HFFc6 (cell line): ENCODE measurements at regions not wholly inside any gene's neighbourhood (a gene's known extent, or its start where the extent isn't known, plus 50 kb on each side); places are given as distances from the start of the nearest gene placed in this dataset.

ENCODE experiments used
- DNase-seq: peaks from one replicate; pipeline ENCODE4 v3.0.0-alpha.2; 2018
- H3K27ac Mint-ChIP-seq: 2 replicates; pipeline ENCODE4 v1.8.0; 2020; ENCODE audit warnings: mild to moderate bottlenecking, mixed read lengths
- H3K27me3 Mint-ChIP-seq: 2 replicates; pipeline ENCODE4 v1.8.0; 2021; ENCODE audit warnings: mild to moderate bottlenecking, moderate library complexity, mixed read lengths; ENCODE audit not compliant: insufficient read depth
- H3K36me3 Mint-ChIP-seq: 2 replicates; pipeline ENCODE4 v1.8.0; 2021; ENCODE audit warnings: low read depth, mixed read lengths
- H3K4me1 Mint-ChIP-seq: 2 replicates; pipeline ENCODE4 v1.8.0; 2020; ENCODE audit warnings: low read depth, mixed read lengths
- H3K4me3 Mint-ChIP-seq: 2 replicates; pipeline ENCODE4 v1.8.0; 2020; ENCODE audit warnings: mild to moderate bottlenecking, moderate library complexity, mixed read lengths
- H3K9me3 Mint-ChIP-seq: 2 replicates; pipeline ENCODE4 v1.8.0; 2020; ENCODE audit warnings: mild to moderate bottlenecking, mixed read lengths
- TF ChIP-seq, protein P1 (sequence below): fragments of 200-600 bp; sonication (generic); IDR thresholded peaks from 2 replicates; pipeline ENCODE4 v1.5.0; 2021; ENCODE audit warnings: antibody characterized with exemption, mild to moderate bottlenecking

DNA sequence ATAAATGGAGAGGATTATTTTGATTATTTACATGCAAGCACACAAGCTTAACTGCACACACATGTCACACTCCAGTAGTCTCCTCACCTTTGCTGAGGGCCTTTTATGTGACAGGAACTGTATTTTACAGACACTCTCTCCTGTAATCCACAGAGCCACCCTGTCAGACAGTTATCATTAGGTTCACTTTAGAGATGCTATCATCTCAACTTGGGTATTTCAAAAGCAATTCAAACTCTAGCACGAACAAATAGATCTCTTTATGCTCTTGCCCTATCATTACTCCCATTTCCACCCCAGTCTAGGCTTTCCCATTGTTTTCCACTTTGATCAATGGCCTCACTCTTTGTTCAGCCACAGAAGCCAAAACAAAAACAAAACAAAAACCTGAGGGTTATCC lies 281.2 kb upstream of the EPHA4 start:
- Mint-ChIP-seq H3K27me3 (no peaks in the 10 kb centered on the region; the same call in 1 of the 2 replicates), H3K9me3 (peaks cover 29% of the 10 kb centered on the region), H3K4me3 (no peak overlapping the region), H3K27ac (no peak overlapping the region), H3K36me3 (no peaks in the 10 kb centered on the region), H3K4me1 (no peaks in the 10 kb centered on the region)
- TF ChIP-seq, protein P1, sequence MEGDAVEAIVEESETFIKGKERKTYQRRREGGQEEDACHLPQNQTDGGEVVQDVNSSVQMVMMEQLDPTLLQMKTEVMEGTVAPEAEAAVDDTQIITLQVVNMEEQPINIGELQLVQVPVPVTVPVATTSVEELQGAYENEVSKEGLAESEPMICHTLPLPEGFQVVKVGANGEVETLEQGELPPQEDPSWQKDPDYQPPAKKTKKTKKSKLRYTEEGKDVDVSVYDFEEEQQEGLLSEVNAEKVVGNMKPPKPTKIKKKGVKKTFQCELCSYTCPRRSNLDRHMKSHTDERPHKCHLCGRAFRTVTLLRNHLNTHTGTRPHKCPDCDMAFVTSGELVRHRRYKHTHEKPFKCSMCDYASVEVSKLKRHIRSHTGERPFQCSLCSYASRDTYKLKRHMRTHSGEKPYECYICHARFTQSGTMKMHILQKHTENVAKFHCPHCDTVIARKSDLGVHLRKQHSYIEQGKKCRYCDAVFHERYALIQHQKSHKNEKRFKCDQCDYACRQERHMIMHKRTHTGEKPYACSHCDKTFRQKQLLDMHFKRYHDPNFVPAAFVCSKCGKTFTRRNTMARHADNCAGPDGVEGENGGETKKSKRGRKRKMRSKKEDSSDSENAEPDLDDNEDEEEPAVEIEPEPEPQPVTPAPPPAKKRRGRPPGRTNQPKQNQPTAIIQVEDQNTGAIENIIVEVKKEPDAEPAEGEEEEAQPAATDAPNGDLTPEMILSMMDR, result no peak
- DNase-seq, result no peak

DNA sequence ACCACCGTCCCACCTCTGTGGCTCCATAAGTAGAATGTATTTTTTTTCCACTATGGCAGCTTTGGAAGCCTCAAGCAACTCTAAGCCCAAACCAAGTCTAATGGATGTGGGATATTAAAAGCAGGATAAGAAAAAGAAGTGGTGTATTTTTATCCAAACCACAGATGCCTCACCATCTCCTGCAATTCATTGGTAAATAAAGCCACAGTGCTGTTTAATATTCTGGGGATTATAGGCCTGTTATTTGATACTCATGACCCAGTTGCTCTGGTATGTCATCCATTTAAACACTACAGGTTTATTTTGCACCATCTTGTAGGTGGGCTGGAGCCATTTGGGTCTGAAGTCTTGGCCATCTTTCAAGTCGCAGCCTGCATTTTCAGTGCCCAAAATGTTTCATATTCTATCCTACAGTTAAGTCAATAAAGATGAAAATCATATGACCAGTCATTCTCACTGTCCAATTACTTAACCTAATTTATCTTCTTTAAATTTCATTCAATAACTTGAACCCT lies 279.5 kb upstream of the EPHA4 start:
- Mint-ChIP-seq H3K27me3 (no peaks in the 10 kb centered on the region; the same call in none of the 2 replicates), H3K27ac (no peak overlapping the region), H3K9me3 (peaks cover 29% of the 10 kb centered on the region), H3K36me3 (no peaks in the 10 kb centered on the region), H3K4me3 (no peak overlapping the region), H3K4me1 (no peaks in the 10 kb centered on the region)
- no peak for DNase-seq
- TF ChIP-seq, protein P1, result no peak

DNA sequence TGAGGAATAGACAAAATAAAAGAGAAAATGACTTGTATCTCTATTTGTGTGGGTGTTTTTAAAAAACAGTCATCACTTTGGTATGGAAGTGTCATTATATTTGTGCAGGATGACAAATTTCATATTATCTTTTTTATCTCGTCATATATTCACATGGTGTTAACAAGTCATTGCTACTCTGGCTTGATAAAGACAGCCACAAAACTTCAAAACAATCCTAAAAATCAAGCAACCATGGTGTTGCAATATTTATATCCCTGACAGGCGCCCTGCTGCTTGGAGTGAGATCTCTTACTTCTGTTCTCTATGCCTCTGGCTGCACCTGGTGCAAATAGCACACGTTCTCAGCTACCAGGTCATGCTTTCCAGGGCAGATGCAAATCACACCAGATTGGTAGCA lies 278.0 kb upstream of the EPHA4 start:
- Mint-ChIP-seq H3K27ac (no peak overlapping the region), H3K27me3 (no peaks in the 10 kb centered on the region; the same call in none of the 2 replicates), H3K4me3 (no peak overlapping the region), H3K36me3 (no peaks in the 10 kb centered on the region), H3K4me1 (no peaks in the 10 kb centered on the region), H3K9me3 (peaks cover 36% of the 10 kb centered on the region)
- DNase-seq, result no peak
- TF ChIP-seq, protein P1, result no peak

DNA sequence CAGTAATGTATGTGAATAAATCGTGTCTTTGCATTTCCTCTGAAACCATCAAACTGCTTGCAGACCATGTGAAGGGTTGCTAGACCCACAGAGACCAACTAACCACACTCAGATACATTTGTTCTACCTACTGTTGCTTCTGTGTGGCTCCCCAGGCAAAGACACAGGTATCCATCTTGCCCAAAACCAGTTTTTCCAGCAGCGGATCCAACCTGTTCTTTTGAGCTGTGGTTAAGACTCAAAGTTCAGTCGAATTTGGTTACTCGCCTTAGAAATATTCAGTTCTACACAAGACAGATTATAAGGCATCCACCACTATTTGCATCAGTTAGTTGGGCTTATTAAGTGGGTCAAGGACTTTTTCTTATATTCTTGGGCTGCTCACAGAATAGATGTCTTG lies 276.2 kb upstream of the EPHA4 start:
- Mint-ChIP-seq H3K27ac (no peak overlapping the region), H3K27me3 (no peaks in the 10 kb centered on the region; the same call in 1 of the 2 replicates), H3K9me3 (peaks cover 31% of the 10 kb centered on the region), H3K36me3 (no peaks in the 10 kb centered on the region), H3K4me3 (no peak overlapping the region), H3K4me1 (no peaks in the 10 kb centered on the region)
- no peak for DNase-seq
- TF ChIP-seq, protein P1, result no peak

DNA sequence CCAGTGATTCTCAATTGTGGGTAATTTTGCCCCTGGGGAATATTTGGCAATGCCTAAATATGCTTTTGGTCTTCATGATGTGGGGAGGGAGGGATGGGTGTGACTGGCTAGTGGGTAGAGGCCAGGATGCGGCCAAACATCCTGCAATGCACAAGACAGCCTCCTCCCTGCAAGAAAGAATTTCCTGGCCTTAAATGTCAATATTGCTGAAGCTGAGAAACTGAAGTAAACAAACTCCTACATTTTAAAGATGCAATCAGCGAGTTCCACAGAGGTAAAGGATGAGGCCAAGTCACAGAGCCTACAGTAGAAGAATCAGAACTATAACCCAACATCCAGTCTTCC lies 272.9 kb upstream of the EPHA4 start:
- no peaks in the 10 kb centered on the region for H3K4me1 Mint-ChIP-seq

More for the DNA sequence above, 272.9 kb upstream of the EPHA4 start:
- no peaks in the 10 kb centered on the region for H3K36me3 Mint-ChIP-seq
- H3K27me3 Mint-ChIP-seq, result no peaks in the 10 kb centered on the region; the same call in 1 of the 2 replicates
- TF ChIP-seq, protein P1, result no peak
- no peak for DNase-seq
- no peak overlapping the region for H3K27ac Mint-ChIP-seq
- H3K4me3 Mint-ChIP-seq, result no peak overlapping the region
- peaks cover 32% of the 10 kb centered on the region for H3K9me3 Mint-ChIP-seq
